Muscle layer of colon (tissue), 2 donors: ENCODE measurements at regions not wholly inside any gene's neighbourhood (a gene's known extent, or its start where the extent isn't known, plus 50 kb on each side); places are given as distances from the start of the nearest gene placed in this dataset.

Source experiments
- H3K27ac ChIP-seq: one replicate; pipeline ENCODE4 v1.7.0; 2013; ENCODE audit warnings: low read depth, mild to moderate bottlenecking, low read length, moderate library complexity
- H3K27me3 ChIP-seq, 2 donors: one replicate each; pipeline ENCODE4 v1.7.0; 2013; ENCODE audit warnings: low read length in 2 of 2, mild to moderate bottlenecking in 2 of 2; ENCODE audit not compliant: insufficient read depth in 2 of 2, control insufficient read depth in 1 of 2
- H3K36me3 ChIP-seq: one replicate; pipeline ENCODE4 v1.7.0; 2013; ENCODE audit warnings: mild to moderate bottlenecking, low read length; ENCODE audit not compliant: insufficient read depth
- H3K4me1 ChIP-seq: one replicate; pipeline ENCODE4 v1.7.0; 2013; ENCODE audit warnings: mild to moderate bottlenecking, low read length; ENCODE audit not compliant: insufficient read depth
- H3K4me3 ChIP-seq, 2 donors: one replicate each; pipeline ENCODE4 v1.7.0; 2013; ENCODE audit warnings: low read length in 2 of 2, low read depth in 1 of 2, mild to moderate bottlenecking in 1 of 2, moderate library complexity in 1 of 2
- H3K9ac ChIP-seq: one replicate; pipeline ENCODE4 v1.7.0; 2013; ENCODE audit warnings: low read length
- H3K9me3 ChIP-seq: one replicate; pipeline ENCODE4 v1.7.0; 2013; ENCODE audit warnings: mild to moderate bottlenecking, low read length
- donor health status: abdominal sarcoma.
- donor health status: Adenocarcinoma of cecum.

DNA sequence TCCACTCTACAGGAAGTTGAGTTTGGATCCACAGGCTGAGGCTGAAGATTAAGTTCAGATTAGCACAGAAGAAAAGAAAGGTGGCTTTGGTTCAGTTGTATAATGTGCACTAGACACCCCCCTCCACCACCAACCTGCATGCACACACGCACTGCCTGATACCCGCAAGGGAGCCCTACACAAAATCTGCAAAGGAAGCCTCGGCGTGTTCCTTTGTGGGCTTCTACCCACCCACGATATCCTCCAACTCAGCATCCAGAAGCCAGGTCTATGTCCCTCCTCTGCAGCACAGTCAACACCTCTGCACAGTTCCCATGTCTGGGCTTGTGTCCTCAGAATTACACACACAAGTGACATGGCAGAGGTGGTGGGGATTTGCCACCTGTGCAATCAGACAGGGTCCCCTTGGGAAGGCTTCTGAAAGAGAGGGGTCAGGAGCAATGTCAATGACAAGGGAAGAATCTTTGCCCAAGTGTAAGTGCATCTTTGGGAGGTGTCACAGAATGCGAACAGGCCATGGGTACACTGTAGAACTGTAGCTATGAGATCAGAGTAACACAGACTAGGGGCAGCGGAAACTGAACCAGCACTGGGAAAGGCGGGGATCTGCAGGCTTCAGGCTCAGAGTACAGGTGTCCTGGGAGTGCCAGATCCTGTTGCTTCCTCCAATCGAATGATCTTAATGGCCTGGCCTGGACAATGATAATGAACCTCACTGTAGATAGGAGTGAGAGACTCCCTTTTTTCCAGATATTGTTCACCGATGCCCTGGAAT is 148.6 kb upstream of the ETV3 start:
- no peak overlapping the region for H3K4me3 ChIP-seq
- H3K9ac ChIP-seq = no peak overlapping the region
- H3K4me1 ChIP-seq = no peaks in the 10 kb centered on the region
- H3K9me3 ChIP-seq = no peaks in the 10 kb centered on the region
- no peaks in the 10 kb centered on the region for H3K27me3 ChIP-seq
- H3K36me3 ChIP-seq = no peaks in the 10 kb centered on the region
- H3K27ac ChIP-seq = no peak overlapping the region

- H3K36me3 ChIP-seq = no peaks in the 10 kb centered on the region
These were observed 147.9 kb upstream of the ETV3 start for GRCh38 chr1:157286096-157286495.

DNA sequence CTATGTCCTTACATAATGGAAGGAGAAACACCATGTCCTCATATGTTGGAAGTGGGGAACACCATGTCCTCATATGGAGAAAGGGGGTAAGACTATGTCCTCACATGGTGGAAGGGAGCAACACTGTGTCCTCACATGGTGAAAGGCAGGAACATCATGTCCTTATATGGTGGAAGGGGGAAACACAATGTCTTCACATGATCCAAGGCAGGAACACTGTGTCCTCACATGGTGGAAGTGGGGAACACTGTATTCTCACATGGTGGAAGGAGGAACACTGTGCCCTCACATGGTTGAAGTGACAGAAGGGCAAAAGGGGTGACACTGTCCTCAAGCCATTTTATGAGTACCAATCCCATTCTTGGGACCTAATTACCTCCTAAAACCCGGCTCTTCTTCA is 146.3 kb upstream of the ETV3 start:
- H3K4me3 ChIP-seq = no peak overlapping the region
- no peaks in the 10 kb centered on the region for H3K27me3 ChIP-seq
- no peak overlapping the region for H3K9ac ChIP-seq
- H3K27ac ChIP-seq = no peak overlapping the region
- no peaks in the 10 kb centered on the region for H3K4me1 ChIP-seq
- H3K36me3 ChIP-seq = no peaks in the 10 kb centered on the region
- no peaks in the 10 kb centered on the region for H3K9me3 ChIP-seq

More at GRCh38 chr1:157286096-157286495, 147.9 kb upstream of the ETV3 start:
- no peak overlapping the region for H3K27ac ChIP-seq
- H3K4me3 ChIP-seq = no peak overlapping the region
- no peaks in the 10 kb centered on the region for H3K4me1 ChIP-seq
- no peaks in the 10 kb centered on the region for H3K27me3 ChIP-seq
- no peak overlapping the region for H3K9ac ChIP-seq
- H3K9me3 ChIP-seq = no peaks in the 10 kb centered on the region

GRCh38 chr1:157279802-157280140 is 141.6 kb upstream of the ETV3 start:
- Histone ChIP-seq H3K4me1 (no peaks in the 10 kb centered on the region), H3K9me3 (no peaks in the 10 kb centered on the region), H3K36me3 (no peaks in the 10 kb centered on the region), H3K27me3 (peaks cover 0 to 14% of the 10 kb centered on the region in 2 donors), H3K9ac (no peak overlapping the region), H3K4me3 (no peak overlapping the region), H3K27ac (no peak overlapping the region)

DNA sequence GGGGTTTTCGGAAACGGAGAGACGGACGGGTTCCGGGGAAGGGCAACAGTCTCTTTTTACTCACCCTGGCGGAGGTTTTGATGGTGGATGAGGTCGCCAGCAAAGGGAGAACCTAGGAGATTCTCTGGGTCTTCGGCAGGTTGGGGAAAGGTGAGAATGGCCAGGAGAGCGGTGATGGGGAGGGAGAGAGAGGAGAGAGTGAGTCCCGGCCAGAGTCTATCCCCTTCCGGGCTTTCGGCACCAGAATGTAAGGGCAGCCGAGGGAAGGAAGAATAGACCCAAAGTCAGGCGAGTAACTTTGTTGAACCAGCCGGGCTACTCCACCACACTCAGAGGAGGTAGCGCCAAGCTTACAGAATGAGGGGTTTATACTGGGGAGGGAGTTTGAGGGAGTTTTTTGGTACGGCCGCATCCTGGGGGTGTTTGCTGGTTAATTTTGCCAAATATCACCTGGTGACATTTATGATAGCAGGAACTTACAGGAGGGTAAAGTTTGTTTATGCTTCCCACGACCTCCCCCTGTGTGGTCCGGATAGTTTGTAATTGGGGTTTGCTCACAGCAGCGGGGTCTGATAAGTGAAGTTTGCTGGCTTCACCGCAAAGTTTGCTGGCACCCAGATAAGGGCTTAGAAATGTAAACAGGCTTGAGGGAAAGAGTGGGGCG is 141.1 kb upstream of the ETV3 start:
- H3K9me3 ChIP-seq = no peaks in the 10 kb centered on the region
- no peak overlapping the region for H3K4me3 ChIP-seq
- H3K36me3 ChIP-seq = no peaks in the 10 kb centered on the region
- H3K27ac ChIP-seq = no peak overlapping the region
- H3K9ac ChIP-seq = no peak overlapping the region
- no peaks in the 10 kb centered on the region for H3K4me1 ChIP-seq
- H3K27me3 ChIP-seq = peaks cover 0 to 14% of the 10 kb centered on the region in 2 donors

GRCh38 chr1:157278383-157279137 is 140.4 kb upstream of the ETV3 start:
- Histone ChIP-seq H3K4me1 (no peaks in the 10 kb centered on the region), H3K4me3 (no peak overlapping the region), H3K9ac (no peak overlapping the region), H3K36me3 (no peaks in the 10 kb centered on the region), H3K27me3 (peaks cover 0 to 14% of the 10 kb centered on the region in 2 donors), H3K27ac (no peak overlapping the region), H3K9me3 (no peaks in the 10 kb centered on the region)

GRCh38 chr1:157277913-157278312 is 139.7 kb upstream of the ETV3 start:
- Histone ChIP-seq H3K36me3 (no peaks in the 10 kb centered on the region), H3K4me1 (no peaks in the 10 kb centered on the region), H3K27me3 (peaks cover 0 to 14% of the 10 kb centered on the region in 2 donors), H3K9ac (no peak overlapping the region), H3K9me3 (no peaks in the 10 kb centered on the region), H3K4me3 (no peak overlapping the region), H3K27ac (no peak overlapping the region)

GRCh38 chr1:157277281-157277680 is 139.1 kb upstream of the ETV3 start:
- Histone ChIP-seq H3K27me3 (peaks cover 0 to 14% of the 10 kb centered on the region in 2 donors), H3K27ac (no peak overlapping the region), H3K36me3 (no peaks in the 10 kb centered on the region), H3K9ac (no peak overlapping the region), H3K4me3 (no peak overlapping the region), H3K9me3 (no peaks in the 10 kb centered on the region), H3K4me1 (no peaks in the 10 kb centered on the region)

DNA sequence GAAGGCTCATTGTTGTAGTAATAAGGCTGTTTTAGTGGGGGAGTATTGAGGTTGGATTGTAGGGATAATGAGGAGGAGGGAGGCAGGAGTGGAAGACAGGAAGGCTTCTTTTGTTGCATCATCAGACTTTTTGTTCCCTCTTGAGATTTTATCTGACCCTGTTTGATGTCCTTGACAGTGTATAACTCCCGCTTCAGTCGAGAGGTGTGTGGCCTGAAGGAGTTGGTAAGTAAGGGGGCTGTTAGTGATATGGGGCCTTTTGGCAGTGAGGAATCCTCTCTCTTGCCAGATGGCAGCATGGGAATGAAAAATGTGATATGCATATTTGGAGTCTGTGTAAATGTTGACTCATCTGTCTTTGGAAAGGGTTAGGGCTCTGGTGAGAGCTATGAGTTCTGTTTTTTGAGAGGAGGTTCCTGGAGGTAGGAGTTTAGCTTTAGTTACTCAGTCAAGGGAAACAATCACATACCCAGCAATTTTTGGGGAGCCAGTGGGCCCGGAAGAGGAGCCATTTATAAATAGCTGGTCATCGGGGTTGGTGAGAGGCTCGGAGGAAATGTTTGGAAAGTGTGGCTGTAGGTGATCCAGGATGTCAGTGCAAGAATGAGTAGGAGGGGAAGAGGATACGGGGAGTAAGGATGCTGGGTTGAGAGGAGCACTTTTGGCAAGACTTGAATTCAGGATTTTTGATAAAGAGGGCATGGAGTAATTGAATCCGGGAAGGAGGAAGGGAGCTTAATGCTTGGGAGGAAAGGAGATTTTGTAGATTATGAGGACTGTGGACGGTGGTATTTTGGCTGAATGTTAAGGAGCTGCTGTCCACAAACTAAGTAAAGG is 136.7 kb upstream of the ETV3 start:
- H3K27ac ChIP-seq = no peak overlapping the region
- no peak overlapping the region for H3K4me3 ChIP-seq
- H3K9me3 ChIP-seq = no peaks in the 10 kb centered on the region
- H3K9ac ChIP-seq = no peak overlapping the region
- no peaks in the 10 kb centered on the region for H3K36me3 ChIP-seq
- no peaks in the 10 kb centered on the region for H3K4me1 ChIP-seq
- H3K27me3 ChIP-seq = peaks cover 0 to 14% of the 10 kb centered on the region in 2 donors

DNA sequence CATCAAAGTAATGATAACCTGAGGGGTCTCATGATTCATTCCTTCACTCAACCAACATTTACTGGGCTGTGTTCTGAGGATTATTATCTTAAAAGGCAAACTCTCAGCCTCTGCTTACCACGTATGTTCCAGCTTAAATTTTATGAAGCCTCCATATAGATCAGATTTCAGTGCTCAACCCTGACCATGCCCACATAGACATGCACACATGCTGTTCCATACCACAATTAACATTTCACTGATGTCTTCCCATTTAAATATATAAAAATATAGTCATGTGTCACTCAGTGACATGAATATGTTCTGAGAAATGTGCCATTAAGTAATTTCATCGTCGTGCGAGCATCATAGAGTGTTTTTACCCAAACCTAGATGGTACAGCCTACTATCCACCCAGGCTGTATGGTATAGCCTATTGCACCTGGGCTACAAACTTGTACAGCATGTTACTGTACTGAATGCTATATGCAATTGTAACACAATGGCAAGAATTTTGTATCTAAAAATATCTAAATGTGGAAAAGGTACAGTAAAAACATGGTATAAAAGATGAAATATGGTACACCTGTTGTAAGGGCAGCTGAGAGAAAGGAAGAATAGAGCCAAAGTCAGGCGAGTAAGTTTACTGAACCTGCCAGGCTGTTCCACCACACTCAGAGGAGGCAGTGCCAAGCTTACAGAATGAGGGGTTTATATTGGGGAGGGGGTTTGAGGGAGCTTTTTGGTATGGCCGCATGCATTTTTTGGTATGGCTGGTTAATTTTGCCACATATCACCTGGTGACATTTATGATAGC is 134.7 kb upstream of the ETV3 start:
- Histone ChIP-seq H3K27ac (no peak overlapping the region), H3K4me1 (no peaks in the 10 kb centered on the region), H3K4me3 (no peak overlapping the region), H3K27me3 (peaks cover 0 to 5% of the 10 kb centered on the region in 2 donors), H3K36me3 (no peaks in the 10 kb centered on the region), H3K9ac (no peak overlapping the region), H3K9me3 (no peaks in the 10 kb centered on the region)
